HEK293T (cell line): ENCODE measurements at regions not wholly inside any gene's neighbourhood (a gene's known extent, or its start where the extent isn't known, plus 50 kb on each side); places are given as distances from the start of the nearest gene placed in this dataset.
A peak's percentile ranks its signal among the peaks of the same experiment; 100 is the strongest.

Experiments used
- CTCF ChIA-PET: fragments of 350-600 bp; formaldehyde crosslinking; extraction: SDS; loops from one replicate; lab custom pipeline; 2021; ENCODE audit warnings: antibody characterized with exemption, inconsistent platforms; lab: Yijun Ruan, JAX
- POLR2A ChIA-PET: fragments of 350-600 bp; formaldehyde crosslinking; extraction: SDS; loops from one replicate; lab custom pipeline; 2020; ENCODE audit warnings: antibody characterized with exemption, inconsistent platforms; lab: Yijun Ruan, JAX
- DNase-seq: peaks from one replicate; pipeline ENCODE4 v3.0.0; 2012; ENCODE audit warnings: mixed read lengths; ENCODE audit errors: extremely low spot score
- ARNT ChIP-seq: fragments of 450-650 bp; IDR thresholded peaks from 2 replicates; pipeline ENCODE4 v1.6.1; 2017; ENCODE audit warnings: mild to moderate bottlenecking
- BHLHE40 ChIP-seq: fragments of 450-650 bp; IDR thresholded peaks from 2 replicates; pipeline ENCODE4 v1.6.1; 2016; ENCODE audit warnings: mild to moderate bottlenecking, moderate library complexity, borderline replicate concordance
- CTBP1 ChIP-seq: fragments of 450-650 bp; IDR thresholded peaks from 2 replicates; pipeline ENCODE4 v1.6.1; 2016; ENCODE audit warnings: borderline replicate concordance
- ELF4 ChIP-seq: fragments of 450-650 bp; IDR thresholded peaks from 2 replicates; pipeline ENCODE4 v1.6.1; 2017; ENCODE audit warnings: antibody characterized with exemption
- FOXA1 ChIP-seq: fragments of 450-650 bp; IDR thresholded peaks from 2 replicates; pipeline ENCODE4 v1.6.1; 2016; ENCODE audit warnings: mild to moderate bottlenecking
- FOXK2 ChIP-seq: fragments of 450-650 bp; IDR thresholded peaks from 2 replicates; pipeline ENCODE4 v1.6.1; 2016; ENCODE audit warnings: mild to moderate bottlenecking
- FOXM1 ChIP-seq: fragments of 450-650 bp; IDR thresholded peaks from 2 replicates; pipeline ENCODE4 v1.6.1; 2017; ENCODE audit warnings: mild to moderate bottlenecking, borderline replicate concordance
- HDGF ChIP-seq: fragments of 450-650 bp; IDR thresholded peaks from 2 replicates; pipeline ENCODE4 v1.6.1; 2017; ENCODE audit warnings: antibody characterized with exemption, borderline replicate concordance
- L3MBTL2 ChIP-seq: fragments of 450-650 bp; conservative IDR thresholded peaks from 2 replicates; pipeline ENCODE4 v1.6.1; 2016; ENCODE audit warnings: mild to moderate bottlenecking
- LEF1 ChIP-seq: fragments of 450-650 bp; IDR thresholded peaks from 2 replicates; pipeline ENCODE4 v1.6.1; 2017; ENCODE audit warnings: mild to moderate bottlenecking, borderline replicate concordance
- NFRKB ChIP-seq: fragments of 450-650 bp; IDR thresholded peaks from 2 replicates; pipeline ENCODE4 v1.6.1; 2016; ENCODE audit warnings: mild to moderate bottlenecking, moderate library complexity
- PKNOX1 ChIP-seq: fragments of 450-650 bp; IDR thresholded peaks from 2 replicates; pipeline ENCODE4 v1.6.1; 2016
- SP1 ChIP-seq: fragments of 450-650 bp; IDR thresholded peaks from 2 replicates; pipeline ENCODE4 v1.6.1; 2017
- SUZ12 ChIP-seq: fragments of 450-650 bp; IDR thresholded peaks from 2 replicates; pipeline ENCODE4 v1.6.1; 2016; ENCODE audit warnings: mild to moderate bottlenecking
- TARDBP ChIP-seq: fragments of 450-650 bp; IDR thresholded peaks from 2 replicates; pipeline ENCODE4 v1.6.1; 2016
- ZNF384 ChIP-seq: fragments of 450-650 bp; IDR thresholded peaks from 2 replicates; pipeline ENCODE4 v1.6.1; 2016

- ChIA-PET POLR2A (no interaction called here), CTCF (no interaction called here)
- DNase-seq: no peak
- TF ChIP-seq FOXA1 (no peak), CTBP1 (no peak), SUZ12 (no peak), LEF1 (no peak), SP1 (no peak), PKNOX1 (no peak), FOXK2 (no peak), ELF4 (no peak), BHLHE40 (no peak), TARDBP (no peak), FOXM1 (no peak), NFRKB (no peak), L3MBTL2 (no peak)
These were observed 1347.0 kb downstream of the EPHA7 start for GRCh38 chr6:92072387-92072786.

GRCh38 chr6:92069781-92070180, 1349.6 kb downstream of the EPHA7 start:
- ChIA-PET CTCF (no interaction called here), POLR2A (no interaction called here)
- TF ChIP-seq ZNF384 (no peak), ARNT (no peak), FOXM1 (no peak), FOXK2 (no peak), SP1 (no peak), CTBP1 (no peak), PKNOX1 (no peak)
- no peak for DNase-seq

GRCh38 chr6:92052513-92052912, 1366.8 kb downstream of the EPHA7 start:
- POLR2A ChIA-PET: no interaction called here
- CTCF ChIA-PET: interaction anchor here (0.6 kb wide), 1 partner anchor 41 kb away, joined by 3 read pairs; no protein-coding TSS in a partner anchor
- no peak for DNase-seq
- TF ChIP-seq FOXM1: no peak
- no peak for TF ChIP-seq TARDBP
- TF ChIP-seq SP1: no peak
- TF ChIP-seq HDGF: no peak
- TF ChIP-seq LEF1: no peak
- no peak for TF ChIP-seq BHLHE40
- TF ChIP-seq NFRKB: no peak
- TF ChIP-seq PKNOX1: no peak
- no peak for TF ChIP-seq ELF4
- no peak for TF ChIP-seq ZNF384
- TF ChIP-seq ARNT: no peak
- TF ChIP-seq SUZ12: no peak
- no peak for TF ChIP-seq L3MBTL2
- no peak for TF ChIP-seq FOXA1
- no peak for TF ChIP-seq CTBP1
- no peak for TF ChIP-seq FOXK2

GRCh38 chr6:92050216-92050615, 1369.1 kb downstream of the EPHA7 start:
- no peak for DNase-seq
- ChIA-PET POLR2A (no interaction called here), CTCF (no interaction called here)
- no peak for TF ChIP-seq L3MBTL2

- no peak for TF ChIP-seq FOXM1
- TF ChIP-seq SUZ12: no peak
- TF ChIP-seq BHLHE40: no peak
- no peak for TF ChIP-seq FOXK2
- TF ChIP-seq ELF4: no peak
- no peak for TF ChIP-seq FOXA1
- no peak for TF ChIP-seq NFRKB
- TF ChIP-seq L3MBTL2: no peak
- no peak for TF ChIP-seq TARDBP
- TF ChIP-seq ZNF384: no peak
- TF ChIP-seq ARNT: no peak
- TF ChIP-seq HDGF: no peak
- ChIA-PET CTCF (no interaction called here), POLR2A (no interaction called here)
- DNase-seq: peak; percentile 8
These were observed 1371.5 kb downstream of the EPHA7 start for GRCh38 chr6:92047860-92048259.

- no peak for DNase-seq
- ChIA-PET POLR2A (no interaction called here), CTCF (no interaction called here)
- no peak for TF ChIP-seq FOXK2
- TF ChIP-seq TARDBP: no peak
- TF ChIP-seq ELF4: no peak
- TF ChIP-seq ARNT: no peak
- no peak for TF ChIP-seq FOXM1
These were observed 1372.1 kb downstream of the EPHA7 start for GRCh38 chr6:92047152-92047850.

- ChIA-PET CTCF (no interaction called here), POLR2A (no interaction called here)
- DNase-seq: no peak
- TF ChIP-seq FOXK2 (no peak), FOXA1 (no peak)
These were observed 1375.0 kb downstream of the EPHA7 start for GRCh38 chr6:92044312-92044711.
